ENCODE measurements at regions not wholly inside any gene's neighbourhood (a gene's known extent, or its start where the extent isn't known, plus 50 kb on each side); places are given as distances from the start of the nearest gene placed in this dataset.
"Not testable (repeated sequence)": the region's sequence is repeated elsewhere in the genome, so short reads cannot be mapped to it uniquely, and the experiment has no call there.

DNA sequence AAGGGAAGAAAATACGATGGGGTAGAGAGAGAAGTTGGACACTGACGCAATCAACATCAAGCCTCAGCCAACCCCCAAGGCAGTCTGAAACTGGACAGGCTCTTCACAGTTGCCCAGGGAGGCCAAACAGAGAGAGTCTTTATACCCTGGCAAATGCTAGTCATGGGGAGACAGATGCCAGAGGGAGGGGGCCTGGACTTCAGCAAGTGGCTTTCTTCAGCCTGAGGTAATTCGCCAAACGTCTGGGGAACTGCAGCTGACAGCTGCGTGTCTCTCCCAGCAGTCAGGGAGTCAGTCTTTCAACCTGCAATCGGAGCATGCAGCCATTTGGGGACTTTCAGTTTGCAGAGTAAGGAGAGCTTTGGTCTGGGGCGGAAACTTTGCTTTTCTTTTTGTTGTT, 521.6 kb downstream of the TRIML1 start:
- H3K9me3 Mint-ChIP-seq = no peaks in the 10 kb centered on the region
- no peaks in the 10 kb centered on the region for H3K36me3 Mint-ChIP-seq (ENCODE audit: low read depth)
- H3K27ac Mint-ChIP-seq = peak overlapping the region; percentile 4 to 33 (median 15)
- H3K27me3 Mint-ChIP-seq (ENCODE audit: low read depth) = no peaks in the 10 kb centered on the region
- TF ChIP-seq, protein P1, sequence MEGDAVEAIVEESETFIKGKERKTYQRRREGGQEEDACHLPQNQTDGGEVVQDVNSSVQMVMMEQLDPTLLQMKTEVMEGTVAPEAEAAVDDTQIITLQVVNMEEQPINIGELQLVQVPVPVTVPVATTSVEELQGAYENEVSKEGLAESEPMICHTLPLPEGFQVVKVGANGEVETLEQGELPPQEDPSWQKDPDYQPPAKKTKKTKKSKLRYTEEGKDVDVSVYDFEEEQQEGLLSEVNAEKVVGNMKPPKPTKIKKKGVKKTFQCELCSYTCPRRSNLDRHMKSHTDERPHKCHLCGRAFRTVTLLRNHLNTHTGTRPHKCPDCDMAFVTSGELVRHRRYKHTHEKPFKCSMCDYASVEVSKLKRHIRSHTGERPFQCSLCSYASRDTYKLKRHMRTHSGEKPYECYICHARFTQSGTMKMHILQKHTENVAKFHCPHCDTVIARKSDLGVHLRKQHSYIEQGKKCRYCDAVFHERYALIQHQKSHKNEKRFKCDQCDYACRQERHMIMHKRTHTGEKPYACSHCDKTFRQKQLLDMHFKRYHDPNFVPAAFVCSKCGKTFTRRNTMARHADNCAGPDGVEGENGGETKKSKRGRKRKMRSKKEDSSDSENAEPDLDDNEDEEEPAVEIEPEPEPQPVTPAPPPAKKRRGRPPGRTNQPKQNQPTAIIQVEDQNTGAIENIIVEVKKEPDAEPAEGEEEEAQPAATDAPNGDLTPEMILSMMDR (IDR thresholded peaks at IDR 0.05; ENCODE audit: unreplicated experiment in 3 of 3) = no peak
- peak overlapping the region in 1 of 3 experiments; percentile 1 for H3K4me3 Mint-ChIP-seq
- H3K4me1 Mint-ChIP-seq = peaks cover 17% of the 10 kb centered on the region

DNA sequence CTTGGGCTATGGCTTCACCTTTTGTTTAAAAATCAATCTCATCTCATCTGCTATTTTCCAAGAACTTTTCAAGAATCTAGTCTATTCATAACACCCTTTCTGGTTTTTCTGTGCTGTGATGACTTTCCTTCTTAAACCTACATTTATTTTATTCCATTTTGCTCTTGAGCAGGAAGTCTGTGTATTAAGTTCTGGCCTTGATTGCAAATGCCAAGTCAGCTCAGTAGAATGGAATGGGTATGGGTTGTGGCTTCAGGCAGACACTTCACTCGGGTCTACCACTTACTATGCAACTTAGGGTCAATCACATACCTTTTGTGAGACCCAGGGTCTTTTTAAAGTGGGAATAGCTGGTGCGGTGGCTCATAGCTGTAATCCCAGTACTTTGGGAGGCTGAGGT, 522.3 kb downstream of the TRIML1 start:
- H3K4me3 Mint-ChIP-seq = no peak overlapping the region

DNA sequence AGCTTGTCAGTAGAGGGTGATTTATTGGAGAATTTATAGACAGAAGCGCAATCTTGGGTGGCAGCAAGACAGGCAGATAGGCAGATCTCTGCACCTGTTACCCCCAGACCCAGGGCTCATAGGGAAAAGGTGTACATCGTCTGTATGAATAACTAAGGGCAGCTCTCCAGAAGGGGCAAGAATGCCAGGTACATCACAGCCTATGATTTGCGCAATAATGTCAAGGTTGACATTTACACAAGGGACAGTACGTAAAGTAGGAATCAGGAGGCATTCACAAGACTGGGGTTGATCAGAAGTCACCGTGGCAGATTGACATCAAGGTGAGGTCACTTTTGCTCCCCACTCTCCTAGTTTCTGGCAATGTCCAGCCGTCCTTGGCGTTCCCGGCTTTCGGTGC, 524.1 kb downstream of the TRIML1 start:
- TF ChIP-seq, protein P1 (IDR thresholded peaks at IDR 0.05; ENCODE audit: unreplicated experiment in 3 of 3) = no peak
- H3K27ac Mint-ChIP-seq = no peak overlapping the region
- H3K4me3 Mint-ChIP-seq = no peak overlapping the region
- peaks cover 4% of the 10 kb centered on the region for H3K9me3 Mint-ChIP-seq
- no peaks in the 10 kb centered on the region for H3K27me3 Mint-ChIP-seq (ENCODE audit: low read depth)
- H3K4me1 Mint-ChIP-seq = peaks cover 17% of the 10 kb centered on the region
- H3K36me3 Mint-ChIP-seq (ENCODE audit: low read depth) = no peaks in the 10 kb centered on the region

More for the DNA sequence above, 522.3 kb downstream of the TRIML1 start:
- peaks cover 17% of the 10 kb centered on the region for H3K4me1 Mint-ChIP-seq
- H3K27me3 Mint-ChIP-seq (ENCODE audit: low read depth) = no peaks in the 10 kb centered on the region
- H3K36me3 Mint-ChIP-seq (ENCODE audit: low read depth) = no peaks in the 10 kb centered on the region
- TF ChIP-seq, protein P1 (IDR thresholded peaks at IDR 0.05; ENCODE audit: unreplicated experiment in 3 of 3) = no peak
- no peak overlapping the region for H3K27ac Mint-ChIP-seq
- H3K9me3 Mint-ChIP-seq = no peaks in the 10 kb centered on the region

DNA sequence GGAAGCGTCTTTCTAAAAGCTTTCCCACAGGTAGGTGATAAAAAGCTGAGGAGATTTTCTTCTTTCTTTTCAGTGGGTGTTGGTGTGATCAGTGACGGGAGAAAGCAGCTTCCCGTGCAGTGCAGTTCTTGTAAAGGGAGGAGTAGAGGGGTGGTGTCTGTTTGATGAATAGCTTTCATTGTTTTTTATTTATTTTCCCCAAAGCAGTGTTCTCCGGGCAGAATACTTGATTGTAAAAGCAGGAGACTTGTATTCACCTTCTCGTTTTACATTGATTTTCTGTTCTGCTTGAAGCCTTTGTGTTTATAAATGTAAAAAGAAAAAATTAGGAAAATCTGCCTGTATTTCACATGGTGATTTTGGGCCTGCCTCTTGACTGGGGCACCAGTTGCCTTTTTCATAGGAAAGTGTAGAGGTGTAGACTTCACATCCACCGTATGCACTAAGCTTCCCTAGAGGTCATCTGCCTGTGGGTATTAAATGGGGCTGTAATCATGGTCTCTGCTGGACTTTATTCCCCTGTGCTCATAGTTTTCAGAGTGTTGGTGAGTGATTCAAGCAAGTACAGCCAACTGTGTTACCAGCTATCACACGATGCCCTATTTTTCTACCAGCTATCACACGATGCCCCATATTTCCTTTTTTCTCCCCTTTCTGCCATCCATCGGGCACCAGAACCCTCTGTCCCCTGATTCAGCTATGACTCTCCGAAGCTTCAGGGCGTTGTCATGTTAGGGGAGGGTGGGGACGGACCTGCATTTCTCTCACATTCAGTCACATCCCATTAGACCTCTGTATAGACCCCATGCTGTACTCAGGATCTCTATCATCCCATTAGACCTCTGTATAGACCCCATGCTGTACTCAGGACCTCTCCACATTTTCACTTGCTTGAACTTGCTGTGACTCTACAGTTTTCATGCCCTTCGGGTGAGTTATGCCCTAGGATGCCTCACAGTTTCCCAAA, 526.5 kb downstream of the TRIML1 start:
- H3K4me1 Mint-ChIP-seq = peaks cover 16% of the 10 kb centered on the region
- TF ChIP-seq, protein P1 (IDR thresholded peaks at IDR 0.05; ENCODE audit: unreplicated experiment in 3 of 3) = no peak
- H3K36me3 Mint-ChIP-seq (ENCODE audit: low read depth) = no peaks in the 10 kb centered on the region
- no peak overlapping the region for H3K27ac Mint-ChIP-seq
- H3K4me3 Mint-ChIP-seq = no peak overlapping the region
- H3K27me3 Mint-ChIP-seq (ENCODE audit: low read depth) = no peaks in the 10 kb centered on the region
- H3K9me3 Mint-ChIP-seq = peaks cover 17% of the 10 kb centered on the region

DNA sequence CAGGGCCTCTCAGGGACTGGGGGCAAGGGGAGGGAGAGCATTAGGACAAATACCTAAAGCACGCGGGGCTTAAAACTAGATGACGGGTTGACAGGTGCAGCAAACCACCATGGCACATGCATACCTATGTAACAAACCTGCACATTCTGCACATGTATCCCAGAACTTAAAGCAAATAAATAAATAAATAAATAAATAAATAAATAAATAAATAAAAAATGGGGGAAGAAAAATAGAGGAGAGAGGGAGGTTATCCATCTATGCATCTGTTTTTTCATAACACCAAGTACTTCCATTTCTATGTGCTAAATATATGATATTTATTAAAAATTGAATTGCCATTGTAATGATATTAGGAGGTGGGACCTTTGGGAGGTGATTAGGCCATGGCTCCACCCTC, 539.5 kb downstream of the TRIML1 start:
- H3K4me1 Mint-ChIP-seq; H3K27me3 Mint-ChIP-seq (ENCODE audit: low read depth); H3K4me3 Mint-ChIP-seq; H3K36me3 Mint-ChIP-seq (ENCODE audit: low read depth); H3K27ac Mint-ChIP-seq: not testable (repeated sequence)
- H3K9me3 Mint-ChIP-seq = peaks cover 19% of the 10 kb centered on the region

DNA sequence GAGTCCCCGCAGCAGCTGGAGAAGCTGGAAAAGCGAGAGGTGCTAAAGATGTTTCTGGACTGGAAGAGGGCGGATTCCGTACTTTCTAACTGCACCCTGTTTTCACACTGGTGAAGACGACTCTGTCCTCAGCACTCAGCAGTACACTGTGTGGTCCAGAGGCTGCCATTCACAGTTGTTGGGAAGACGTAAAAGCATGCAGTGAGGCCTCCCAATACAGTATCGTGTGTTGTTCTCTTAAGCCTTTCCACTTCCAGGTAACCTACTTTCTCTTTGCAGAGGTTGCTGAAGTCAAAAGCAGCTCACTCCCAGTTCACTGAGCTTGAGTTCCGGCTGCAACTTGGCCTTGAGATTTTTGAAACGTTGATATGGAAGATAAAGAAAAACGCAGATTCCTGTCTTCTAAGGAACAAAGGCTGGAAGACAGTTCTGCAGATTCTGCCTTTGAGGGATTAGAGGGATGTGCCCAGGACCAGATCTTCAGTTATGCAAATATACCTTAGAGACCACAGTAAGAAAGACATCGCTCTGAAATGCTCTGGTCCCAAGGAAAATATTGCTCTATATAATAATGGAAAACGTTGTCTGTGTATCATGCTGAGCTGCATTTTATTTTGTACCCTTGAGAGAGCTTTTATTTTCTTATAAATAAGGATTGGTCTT, 540.9 kb downstream of the TRIML1 start:
- Mint-ChIP-seq H3K9me3 (peaks cover 9% of the 10 kb centered on the region), H3K4me3 (no peak overlapping the region), H3K27me3 (ENCODE audit: low read depth) (peaks cover 3% of the 10 kb centered on the region), H3K4me1 (no peaks in the 10 kb centered on the region), H3K27ac (no peak overlapping the region), H3K36me3 (ENCODE audit: low read depth) (no peaks in the 10 kb centered on the region)
- TF ChIP-seq, protein P1 (IDR thresholded peaks at IDR 0.05; ENCODE audit: unreplicated experiment in 3 of 3) = no peak

All from nephron (organoid).